GM12892 (cell line): ENCODE measurements at regions not wholly inside any gene's neighbourhood (a gene's known extent, or its start where the extent isn't known, plus 50 kb on each side); places are given as distances from the start of the nearest gene placed in this dataset.

Experiments used
- POLR2A ChIP-seq: IDR thresholded peaks from 2 replicates; pipeline ENCODE4 v1.6.1; 2011; ENCODE audit warnings: low read depth, low read length, control low read depth
- TAF1 ChIP-seq: IDR thresholded peaks from 2 replicates; pipeline ENCODE4 v1.6.1; 2011; ENCODE audit warnings: low read depth, mild to moderate bottlenecking, control low read depth, low read length, borderline replicate concordance

DNA sequence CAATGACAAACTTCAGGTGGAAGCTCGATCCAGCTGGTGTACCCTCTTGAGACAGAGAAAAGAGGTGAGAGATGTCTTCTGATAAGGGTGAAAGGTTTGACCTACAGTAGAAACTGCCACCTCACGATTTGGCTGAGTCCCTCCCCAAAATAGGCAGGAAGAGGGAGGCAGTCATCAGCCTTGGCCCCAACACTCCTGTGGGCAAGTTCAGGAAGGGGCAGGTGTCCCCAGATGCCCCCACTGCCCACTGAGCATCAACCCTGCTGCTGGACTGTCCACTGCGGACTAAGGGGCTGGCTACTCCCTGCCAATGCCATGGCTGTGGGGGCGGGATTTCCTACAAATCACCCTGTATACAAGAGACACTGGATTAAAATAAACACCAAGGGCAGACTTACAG lies 441.4 kb downstream of the BUD13 start:
- no peak for TF ChIP-seq TAF1
- TF ChIP-seq POLR2A: no peak
